Urothelium cell line (cell line): ENCODE measurements at regions not wholly inside any gene's neighbourhood (a gene's known extent, or its start where the extent isn't known, plus 50 kb on each side); places are given as distances from the start of the nearest gene placed in this dataset.
"Not testable (repeated sequence)": the region's sequence is repeated elsewhere in the genome, so short reads cannot be mapped to it uniquely, and the experiment has no call there.

Source experiments
- DNase-seq: peaks from one replicate; pipeline ENCODE4 v3.0.0; 2011; ENCODE audit warnings: low spot score, mixed read lengths
- FAIRE-seq: peaks from 2 replicates; lab custom pipeline; 2011; peaks lifted over from hg19 to GRCh38; lab: Jason Lieb, UNC

DNA sequence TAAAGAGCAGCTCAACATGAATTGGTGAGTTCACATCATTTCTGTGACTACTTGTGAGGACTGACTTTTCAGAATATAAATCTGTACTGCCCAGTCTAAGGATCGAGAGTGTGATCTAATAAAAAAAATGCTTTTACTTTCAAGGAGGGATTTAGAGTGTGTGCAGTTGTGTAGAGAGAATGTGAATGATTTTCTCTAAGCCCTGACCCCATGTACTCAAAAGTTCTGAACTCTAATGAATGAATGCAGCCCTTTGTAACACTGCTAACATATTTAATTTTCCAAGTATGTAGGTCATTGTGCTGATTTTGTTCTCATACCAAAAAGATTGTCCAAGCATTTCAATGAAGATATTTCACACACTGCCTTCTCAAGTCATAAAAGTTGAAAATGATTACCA is 92.5 kb upstream of the STOX2 start:
- FAIRE-seq = no peak
- DNase-seq = no peak

DNA sequence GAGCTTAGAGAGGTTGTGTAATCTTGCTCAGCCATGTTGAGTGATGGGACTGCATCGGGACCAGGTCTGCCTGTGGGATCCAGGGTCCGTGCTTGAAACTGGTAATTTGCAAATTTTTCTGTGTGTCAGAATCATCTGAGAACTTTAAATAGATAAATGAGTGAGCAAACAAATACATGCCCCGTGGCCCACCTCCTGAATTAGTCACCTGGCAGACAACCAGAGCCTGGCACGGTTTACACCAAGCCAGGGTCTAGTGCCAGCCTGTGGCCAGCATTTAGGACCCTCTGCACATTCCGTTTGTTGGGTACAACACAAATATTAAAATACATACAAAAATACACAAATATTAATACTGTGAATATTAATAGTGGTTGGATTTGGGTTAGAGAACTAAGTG is 90.6 kb upstream of the STOX2 start:
- FAIRE-seq = no peak
- no peak for DNase-seq

DNA sequence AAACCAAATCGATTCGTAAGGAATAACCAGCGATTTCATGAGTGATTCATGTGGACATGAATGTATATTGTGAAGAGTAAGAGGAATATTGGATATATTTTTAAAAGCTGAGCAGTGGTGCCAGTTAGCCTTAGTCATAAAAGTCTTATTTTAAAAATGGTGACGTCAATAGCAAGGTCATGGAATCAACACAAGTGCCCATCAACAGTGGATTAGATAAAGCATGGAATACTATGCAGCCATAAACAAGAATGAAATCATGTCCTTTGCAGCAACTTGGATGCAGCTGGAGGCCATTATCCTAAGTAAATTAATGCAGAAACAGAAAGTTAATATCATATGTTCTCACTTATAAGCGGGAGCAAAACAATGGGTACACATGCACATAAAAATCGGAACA is 89.0 kb upstream of the STOX2 start:
- no peak for FAIRE-seq
- no peak for DNase-seq

DNA sequence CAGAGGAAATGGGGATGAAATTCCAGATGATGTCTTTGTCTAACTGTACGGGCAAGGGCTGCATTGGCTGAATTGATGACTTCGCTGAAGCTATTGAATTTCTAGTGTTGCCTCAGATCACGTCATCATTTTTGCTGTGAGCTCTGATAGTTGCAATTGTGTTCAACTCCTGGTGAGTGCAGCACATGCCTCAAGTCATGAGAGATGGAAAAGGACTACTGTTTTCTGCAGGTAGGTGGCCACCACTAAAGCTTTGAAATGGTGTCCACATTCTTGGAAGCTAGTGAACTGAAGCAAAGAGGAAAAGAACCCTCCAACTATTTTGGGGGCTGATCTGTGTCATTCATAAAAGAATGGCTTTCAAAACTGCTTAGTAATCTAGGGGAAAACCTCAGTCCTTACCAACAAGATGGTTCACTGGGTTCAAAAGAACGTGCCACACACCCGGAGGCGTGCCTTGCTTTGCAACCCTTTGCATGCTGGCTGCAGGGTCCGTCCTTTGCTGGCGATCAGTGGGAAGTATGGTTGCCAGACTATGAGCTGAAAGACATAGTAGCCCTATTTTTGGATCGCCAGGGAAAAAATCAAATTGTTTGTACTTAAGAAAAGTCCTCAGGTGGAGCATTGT is 88.1 kb upstream of the STOX2 start:
- FAIRE-seq (no peak), DNase-seq (no peak)

DNA sequence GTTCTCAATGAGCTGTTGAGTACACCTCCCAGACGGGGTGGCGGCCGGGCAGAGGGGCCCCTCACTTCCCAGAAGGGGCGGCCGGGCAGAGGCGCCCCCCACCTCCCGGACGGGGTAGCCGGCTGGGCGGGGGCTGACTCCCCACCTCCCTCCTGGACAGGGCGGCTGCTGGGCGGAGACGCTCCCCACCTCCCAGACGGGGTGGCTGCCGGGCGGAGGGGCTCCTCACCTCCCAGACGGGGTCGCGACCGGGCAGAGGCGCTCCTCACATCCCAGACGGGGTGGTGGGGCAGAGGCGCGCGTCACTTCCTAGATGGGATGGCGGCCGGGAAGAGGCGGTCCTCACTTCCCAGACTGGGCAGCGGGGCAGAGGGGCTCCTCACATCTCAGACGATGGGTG is 86.5 kb upstream of the STOX2 start:
- FAIRE-seq, DNase-seq: not testable (repeated sequence)

DNA sequence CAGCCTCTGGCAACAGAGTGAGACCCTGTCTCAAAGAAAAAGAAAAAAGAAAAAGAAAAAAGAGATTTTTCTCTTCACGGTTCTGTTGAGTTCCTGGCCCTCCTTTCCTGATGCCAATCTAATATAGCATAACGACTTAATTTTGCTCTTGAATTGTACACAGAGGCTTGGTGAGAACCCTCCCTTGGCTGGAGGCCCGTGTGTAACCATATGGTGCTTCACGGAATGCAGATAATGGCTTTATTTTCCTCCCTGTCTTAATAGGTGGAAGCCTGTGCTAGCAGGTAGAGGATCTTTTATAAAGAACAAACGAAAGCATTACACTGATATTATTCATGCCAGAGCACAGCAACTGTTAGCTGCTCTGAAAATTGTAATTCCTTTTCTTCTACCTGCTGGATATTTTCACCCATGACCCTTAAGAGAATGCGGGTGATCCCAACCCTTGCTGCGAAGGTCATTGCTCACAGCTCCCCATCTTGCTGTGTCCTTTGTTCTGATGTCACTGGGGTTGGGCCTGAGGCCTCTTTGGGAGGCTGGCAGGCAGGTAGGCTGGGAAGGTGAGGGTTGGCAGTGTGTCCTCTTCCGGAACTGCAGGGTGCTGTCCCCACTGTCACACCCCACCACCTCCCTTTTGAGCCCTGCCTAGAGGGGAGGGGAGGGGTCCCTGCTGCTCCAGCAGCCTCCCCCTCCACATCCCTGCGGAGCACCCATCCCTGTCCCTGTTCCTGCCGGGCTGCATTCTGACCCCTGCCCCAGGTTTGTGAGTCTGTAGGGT is 83.8 kb upstream of the STOX2 start:
- no peak for FAIRE-seq
- no peak for DNase-seq

DNA sequence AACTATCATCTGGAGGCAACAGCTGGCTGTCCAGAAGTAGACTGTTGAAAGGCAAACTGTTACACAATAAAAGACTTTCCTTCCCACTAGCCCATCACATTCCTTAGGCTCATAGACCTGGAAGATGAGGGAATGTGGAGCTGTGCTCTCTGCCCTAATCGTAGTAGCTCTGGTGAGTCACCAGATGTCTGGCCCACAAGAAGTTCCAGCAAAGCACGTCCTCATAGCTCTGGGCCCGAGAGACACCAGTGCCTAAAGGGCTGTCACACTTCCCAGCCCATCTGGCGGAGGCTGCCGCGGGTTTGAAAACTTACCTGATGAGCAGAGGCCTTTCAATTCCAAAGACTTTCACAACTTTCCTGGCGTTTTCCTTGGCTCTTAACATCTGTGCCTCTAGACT is 81.7 kb upstream of the STOX2 start:
- FAIRE-seq = no peak

GRCh38 chr4:183825346-183825745 is 79.8 kb upstream of the STOX2 start:
- no peak for DNase-seq
- no peak for FAIRE-seq

More for the DNA sequence above, 81.7 kb upstream of the STOX2 start:
- peak; percentile 72 for DNase-seq

DNA sequence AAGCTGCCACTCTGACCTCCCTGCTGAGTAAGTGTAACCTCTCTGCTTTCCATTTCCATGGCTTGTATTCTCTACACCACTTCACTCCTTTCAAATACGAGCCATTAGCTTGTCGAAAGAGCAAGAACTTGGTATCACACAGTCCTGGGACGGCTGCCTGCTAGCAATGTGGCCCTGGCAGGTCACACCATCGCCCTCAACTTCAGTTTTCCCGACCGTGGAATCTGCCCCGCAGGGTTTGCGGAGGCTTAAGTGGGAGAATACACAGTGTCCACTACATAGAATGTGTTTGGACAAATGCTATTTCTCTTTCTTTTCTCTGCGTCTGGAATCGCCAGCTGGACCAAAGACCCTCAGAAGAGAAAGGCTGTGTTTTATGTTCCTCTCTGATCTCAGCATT is 78.6 kb upstream of the STOX2 start:
- no peak for DNase-seq
- no peak for FAIRE-seq

DNA sequence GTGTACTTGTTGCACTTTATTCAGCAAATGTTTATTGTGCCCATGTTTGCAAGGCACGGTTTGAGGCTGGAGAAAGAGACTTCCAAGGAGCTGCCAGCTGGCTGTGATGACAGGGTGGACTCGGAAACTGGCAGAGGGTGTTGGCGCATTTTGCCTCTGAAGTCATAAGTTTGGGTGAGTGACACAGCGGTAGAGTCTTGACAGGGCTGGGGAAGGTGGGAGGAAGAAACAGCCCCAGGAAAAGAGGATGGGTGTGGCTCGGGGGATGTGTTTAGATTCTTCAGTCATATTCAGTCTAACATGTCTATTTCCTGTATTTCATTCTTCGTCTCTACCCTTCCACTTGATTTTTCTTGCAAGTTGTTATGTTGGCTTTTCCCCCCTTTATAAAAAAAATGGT is 77.0 kb upstream of the STOX2 start:
- FAIRE-seq = no peak
- DNase-seq = peak; percentile 25

DNA sequence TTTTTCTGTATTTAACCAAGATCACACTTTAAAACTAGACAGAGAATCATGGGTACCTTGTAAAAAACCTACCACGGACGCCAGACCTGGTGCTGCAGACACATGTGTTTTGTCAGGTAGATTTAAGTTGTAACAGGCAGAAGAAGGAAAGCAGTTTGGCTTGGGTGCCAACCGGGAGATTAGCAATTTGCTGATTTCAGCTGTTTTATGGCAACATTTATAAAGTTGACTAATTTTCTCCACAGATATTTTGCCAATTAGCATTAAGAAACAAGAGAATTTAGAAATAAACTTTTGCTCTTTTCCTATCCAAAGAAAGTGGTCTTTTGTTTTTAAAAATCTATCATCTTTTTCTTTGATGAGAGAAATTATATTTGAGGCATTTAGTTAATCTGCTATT is 76.3 kb upstream of the STOX2 start:
- FAIRE-seq (no peak), DNase-seq (no peak)

GRCh38 chr4:183830438-183830985 is 74.6 kb upstream of the STOX2 start:
- DNase-seq = peak; percentile 24
- FAIRE-seq = no peak

DNA sequence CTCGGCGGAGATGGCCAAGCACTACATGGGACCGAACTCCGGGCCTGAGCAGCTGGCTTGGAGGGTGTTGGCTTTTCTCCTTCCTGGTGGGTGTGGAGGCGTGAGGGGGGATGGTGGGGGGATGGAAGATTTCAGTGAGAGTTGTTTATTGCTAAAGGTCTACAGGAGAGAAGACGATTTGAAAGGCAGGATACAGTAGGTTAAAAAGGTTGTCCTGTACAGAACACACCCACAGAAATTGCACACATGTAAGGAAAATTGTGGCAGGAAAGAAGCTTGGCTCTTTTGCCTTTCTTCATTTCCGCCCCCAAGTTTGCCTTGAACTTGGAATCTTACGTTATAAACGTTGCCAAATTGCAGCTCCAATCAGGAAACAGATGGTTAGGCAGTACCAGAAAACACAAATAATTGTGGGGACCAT is 74.1 kb upstream of the STOX2 start:
- FAIRE-seq = no peak

GRCh38 chr4:183831683-183832082 is 73.4 kb upstream of the STOX2 start:
- no peak for DNase-seq
- no peak for FAIRE-seq

More for the DNA sequence above, 74.1 kb upstream of the STOX2 start:
- DNase-seq = no peak

GRCh38 chr4:183832776-183833450 is 72.2 kb upstream of the STOX2 start:
- FAIRE-seq (no peak), DNase-seq (peak; percentile 23)

DNA sequence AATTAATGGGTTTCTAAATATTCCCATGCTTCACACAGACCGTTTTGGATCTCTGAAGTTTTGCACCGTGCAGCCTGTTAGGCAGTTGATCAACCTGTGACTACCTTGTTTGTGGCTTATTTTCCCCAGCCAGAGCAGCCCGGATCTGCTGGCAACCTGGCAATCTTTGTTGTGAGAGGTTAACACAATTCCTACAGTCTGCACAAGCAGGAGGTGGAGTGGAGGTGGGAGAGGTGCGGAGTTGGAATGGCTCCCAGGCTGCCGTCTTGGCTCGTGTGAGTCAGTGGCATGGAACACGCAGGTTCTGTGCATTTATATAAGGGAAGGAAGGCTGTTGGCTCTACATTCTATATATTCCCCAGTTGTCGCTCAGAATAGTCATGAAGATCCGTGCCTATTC is 70.9 kb upstream of the STOX2 start:
- peak; percentile 12 for DNase-seq
- FAIRE-seq = no peak

DNA sequence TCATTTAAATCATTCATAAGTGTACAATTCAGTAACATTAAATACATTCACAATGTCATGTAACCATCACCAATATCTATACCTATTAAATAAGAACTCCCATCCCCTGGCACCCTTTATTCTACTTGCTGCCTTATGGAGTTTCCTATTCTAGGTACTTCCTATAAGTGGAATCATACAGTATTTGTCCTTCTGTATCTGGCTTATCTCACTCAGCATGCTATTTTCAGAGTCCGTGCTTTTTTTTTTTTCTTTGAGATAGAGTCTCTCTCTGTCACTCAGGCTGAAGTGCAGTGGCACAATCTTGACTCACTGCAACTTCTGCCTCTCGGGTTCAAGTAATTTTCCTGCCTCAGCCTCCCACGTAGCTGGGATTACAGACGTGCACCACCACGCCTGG is 67.9 kb upstream of the STOX2 start:
- FAIRE-seq = no peak
- no peak for DNase-seq

DNA sequence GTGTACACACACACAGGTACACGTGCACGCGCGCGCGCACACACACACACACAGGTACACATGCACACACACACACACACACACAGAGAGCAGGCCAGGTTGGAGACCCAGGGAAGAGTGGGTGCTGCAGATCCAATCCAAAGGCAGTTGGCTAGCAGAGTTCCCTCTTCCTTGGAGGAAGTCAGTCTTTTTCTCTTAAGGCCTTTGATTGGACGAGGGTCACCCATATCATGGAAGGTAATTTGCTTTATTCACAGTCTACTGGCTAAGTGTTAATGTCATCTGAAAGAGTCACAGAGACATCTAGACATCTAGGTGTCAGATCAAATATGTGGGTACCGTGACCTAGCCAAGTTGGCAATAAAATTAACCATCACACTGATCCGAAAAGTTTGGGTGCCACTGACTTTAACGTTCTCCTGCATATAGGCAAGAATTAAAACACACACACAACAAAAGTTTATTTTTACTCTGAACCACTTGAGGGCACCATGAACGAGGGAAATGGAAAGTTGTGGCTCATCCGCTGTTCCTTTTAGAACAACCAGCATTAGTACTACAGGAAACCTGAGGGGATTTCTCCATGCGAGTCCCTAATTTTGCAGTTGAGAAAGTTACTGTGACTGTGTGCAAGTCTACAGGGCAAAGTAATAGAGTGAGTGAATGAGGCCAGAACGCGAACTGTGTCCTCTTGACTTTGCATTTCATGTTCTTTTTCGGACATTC is 66.0 kb upstream of the STOX2 start:
- FAIRE-seq = no peak

DNA sequence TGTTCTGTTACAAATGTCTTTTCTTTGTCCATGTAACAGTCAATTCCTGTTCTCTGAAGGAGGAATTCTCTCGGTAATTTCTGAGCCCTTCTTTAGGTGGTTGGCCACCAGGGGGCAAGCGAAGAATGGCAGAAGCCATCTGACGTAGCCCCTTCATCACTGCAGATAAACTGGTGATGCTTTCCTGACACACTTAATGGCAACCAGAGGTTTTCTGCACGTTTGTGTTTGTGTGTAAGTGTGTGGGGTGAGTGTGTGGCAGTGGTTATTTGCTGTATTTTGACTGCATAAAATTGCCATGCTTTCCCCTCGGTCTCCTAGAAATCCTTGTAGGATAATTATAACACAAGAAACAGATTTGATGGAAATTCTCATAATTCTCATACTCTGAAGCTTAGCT is 64.8 kb upstream of the STOX2 start:
- DNase-seq = peak; percentile 62
- FAIRE-seq = no peak

More for the DNA sequence above, 66.0 kb upstream of the STOX2 start:
- DNase-seq = no peak

- DNase-seq (no peak), FAIRE-seq (no peak)
Measured at GRCh38 chr4:183841001-183841400, 64.1 kb upstream of the STOX2 start.

DNA sequence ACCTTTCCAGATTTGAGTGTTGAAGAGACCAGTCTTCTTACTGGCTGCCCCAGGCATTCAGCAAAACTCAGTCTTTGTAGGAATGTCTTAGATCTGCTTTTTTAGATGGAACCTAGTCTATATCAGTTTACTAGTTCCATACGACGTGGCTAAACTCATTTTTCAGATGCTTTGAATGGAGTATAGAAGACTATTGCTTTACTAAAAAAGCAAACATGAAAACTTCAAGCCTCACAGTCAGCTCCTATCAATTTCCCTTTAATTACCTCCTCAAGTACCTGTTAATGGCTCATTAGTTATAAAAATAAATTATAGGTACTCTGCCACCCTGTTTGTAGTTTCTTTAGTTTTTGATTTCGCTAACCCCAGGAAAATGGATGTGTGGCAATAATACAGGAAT is 63.0 kb upstream of the STOX2 start:
- FAIRE-seq (no peak), DNase-seq (no peak)
